ENCODE measurements at regions not wholly inside any gene's neighbourhood (a gene's known extent, or its start where the extent isn't known, plus 50 kb on each side); places are given as distances from the start of the nearest gene placed in this dataset.

- H3K36me3 ChIP-seq: no peaks in the 10 kb centered on the region
- H3K27ac ChIP-seq: peak overlapping the region; percentile 87 to 91
- no peaks in the 10 kb centered on the region for H3K9me3 ChIP-seq
- intact Hi-C loops (cut with DNase I; ENCODE audit: low total_unique reads): no loop called here
- no peaks in the 10 kb centered on the region for H3K27me3 ChIP-seq
- no peak for TF ChIP-seq POLR2A (IDR thresholded peaks at IDR 0.05)
- TF ChIP-seq CTCF (IDR thresholded peaks at IDR 0.05): no peak
- no peak for TF ChIP-seq POLR2AphosphoS5 (IDR thresholded peaks at IDR 0.05)
- no peak for DNase-seq (ENCODE audit: low spot score in 2 of 2)
- peak overlapping the region in 1 of 3 donors; percentile 21 for H3K4me3 ChIP-seq
- peaks cover 9 to 21% of the 10 kb centered on the region in 2 donors for H3K4me1 ChIP-seq
Observed at GRCh38 chr20:17875981-17876385, 92.6 kb downstream of the SNX5 start.

GRCh38 chr20:17875106-17875980, 93.3 kb downstream of the SNX5 start:
- peak; percentile 91 to 93 for DNase-seq (ENCODE audit: low spot score in 2 of 2)
- H3K36me3 ChIP-seq: no peaks in the 10 kb centered on the region
- H3K4me1 ChIP-seq: peaks cover 9 to 21% of the 10 kb centered on the region in 2 donors
- no peaks in the 10 kb centered on the region for H3K9me3 ChIP-seq
- no peaks in the 10 kb centered on the region for H3K27me3 ChIP-seq
- no peak for TF ChIP-seq CTCF (IDR thresholded peaks at IDR 0.05)
- peak in 2 of 3 donors; percentile 8 to 60 for TF ChIP-seq POLR2AphosphoS5 (IDR thresholded peaks at IDR 0.05)
- intact Hi-C loops (cut with DNase I; ENCODE audit: low total_unique reads): no loop called here
- peak overlapping the region in 1 of 3 donors; percentile 21 for H3K4me3 ChIP-seq
- peak overlapping the region; percentile 87 to 91 for H3K27ac ChIP-seq

GRCh38 chr20:17874271-17875105, 94.1 kb downstream of the SNX5 start:
- intact Hi-C loops (cut with DNase I; ENCODE audit: low total_unique reads): loop anchor here (5.0 kb wide), 1 partner anchor 348 kb away; no protein-coding TSS in a partner anchor
- peak overlapping the region; percentile 87 to 91 for H3K27ac ChIP-seq
- H3K36me3 ChIP-seq: no peaks in the 10 kb centered on the region
- DNase-seq (ENCODE audit: low spot score in 2 of 2): no peak
- peaks cover 9 to 21% of the 10 kb centered on the region in 2 donors for H3K4me1 ChIP-seq
- H3K27me3 ChIP-seq: no peaks in the 10 kb centered on the region
- H3K9me3 ChIP-seq: no peaks in the 10 kb centered on the region
- no peak for TF ChIP-seq CTCF (IDR thresholded peaks at IDR 0.05)
- TF ChIP-seq POLR2A (IDR thresholded peaks at IDR 0.05): no peak
- no peak for TF ChIP-seq POLR2AphosphoS5 (IDR thresholded peaks at IDR 0.05)
- peak overlapping the region in 2 of 3 donors; percentile 2 to 13 for H3K4me3 ChIP-seq

- Histone ChIP-seq H3K27ac (peak overlapping the region; percentile 87 to 91), H3K4me3 (peak overlapping the region in 2 of 3 donors; percentile 2 to 13), H3K4me1 (peaks cover 9 to 21% of the 10 kb centered on the region in 2 donors), H3K27me3 (no peaks in the 10 kb centered on the region), H3K9me3 (no peaks in the 10 kb centered on the region), H3K36me3 (no peaks in the 10 kb centered on the region)
- TF ChIP-seq POLR2AphosphoS5 (IDR thresholded peaks at IDR 0.05): peak in 2 of 3 donors; percentile 17 to 33
- no peak for TF ChIP-seq CTCF (IDR thresholded peaks at IDR 0.05)
- peak; percentile 85 to 87 for DNase-seq (ENCODE audit: low spot score in 2 of 2)
- intact Hi-C loops (cut with DNase I; ENCODE audit: low total_unique reads): loop anchor here (5.0 kb wide), 1 partner anchor 349 kb away; no protein-coding TSS in a partner anchor
Observed at GRCh38 chr20:17873410-17874270, 95.0 kb downstream of the SNX5 start.

Measured in breast epithelium (tissue), 4 donors.